H9 (cell line): ENCODE measurements at regions not wholly inside any gene's neighbourhood (a gene's known extent, or its start where the extent isn't known, plus 50 kb on each side); places are given as distances from the start of the nearest gene placed in this dataset.

Experiments
- DNase-seq: peaks from one replicate; pipeline ENCODE4 v3.0.0-alpha.2; 2017
- H2AFZ ChIP-seq: one replicate; pipeline ENCODE4 v1.6.1; 2013; ENCODE audit warnings: mild to moderate bottlenecking, low read length, control low read depth, moderate library complexity
- H2AK5ac ChIP-seq: 2 replicates; pipeline ENCODE4 v1.6.1; 2013; ENCODE audit warnings: low read length, control low read depth, mixed read lengths; ENCODE audit not compliant: insufficient read length
- H2BK120ac ChIP-seq: one replicate; pipeline ENCODE4 v1.6.1; 2013; ENCODE audit warnings: low read depth, mild to moderate bottlenecking, low read length, control low read depth, inconsistent platforms; ENCODE audit not compliant: poor library complexity, severe bottlenecking
- H2BK12ac ChIP-seq: 2 replicates; pipeline ENCODE4 v1.6.1; 2013; ENCODE audit warnings: low read length, control low read depth, mixed read lengths, low read depth; ENCODE audit not compliant: insufficient read length
- H2BK15ac ChIP-seq: 2 replicates; pipeline ENCODE4 v1.6.1; 2013; ENCODE audit warnings: low read depth, low read length, control low read depth
- H2BK20ac ChIP-seq: one replicate; pipeline ENCODE4 v1.6.1; 2013; ENCODE audit warnings: low read depth, mild to moderate bottlenecking, low read length, control low read depth, inconsistent platforms; ENCODE audit not compliant: poor library complexity, severe bottlenecking
- H2BK5ac ChIP-seq: 2 replicates; pipeline ENCODE4 v1.6.1; 2013; ENCODE audit warnings: low read length, control low read depth, mixed read lengths; ENCODE audit not compliant: insufficient read length
- H3K14ac ChIP-seq: 2 replicates; pipeline ENCODE4 v1.6.1; 2013; ENCODE audit warnings: low read length, control low read depth; ENCODE audit not compliant: insufficient read depth
- H3K18ac ChIP-seq: 2 replicates; pipeline ENCODE4 v1.6.1; 2013; ENCODE audit warnings: low read depth, mild to moderate bottlenecking, mixed read lengths, low read length, control low read depth; ENCODE audit not compliant: insufficient read length
- H3K23ac ChIP-seq: 2 replicates; pipeline ENCODE4 v1.6.1; 2013; ENCODE audit warnings: low read length, control low read depth, mixed read lengths, low read depth; ENCODE audit not compliant: insufficient read length
- H3K23me2 ChIP-seq: 2 replicates; pipeline ENCODE4 v1.6.1; 2013; ENCODE audit warnings: low read depth, mild to moderate bottlenecking, mixed read lengths, low read length, control low read depth; ENCODE audit not compliant: insufficient read length, poor library complexity, severe bottlenecking
- H3K27ac ChIP-seq: 2 replicates; pipeline ENCODE4 v1.5.1; 2013; ENCODE audit warnings: low read length, control low read depth, mixed read lengths, low read depth; ENCODE audit not compliant: insufficient read length
- H3K27me3 ChIP-seq: 2 replicates; pipeline ENCODE4 v1.6.1; 2013; ENCODE audit warnings: low read length, control low read depth, inconsistent platforms; ENCODE audit not compliant: insufficient read depth
- H3K4ac ChIP-seq: 2 replicates; pipeline ENCODE4 v1.6.1; 2013; ENCODE audit warnings: low read depth, mild to moderate bottlenecking, control low read depth, inconsistent platforms, low read length, moderate library complexity
- H3K4me1 ChIP-seq: 2 replicates; pipeline ENCODE4 v1.6.1; 2013; ENCODE audit warnings: low read length, control low read depth, inconsistent platforms; ENCODE audit not compliant: insufficient read depth
- H3K4me2 ChIP-seq: 2 replicates; pipeline ENCODE4 v1.6.1; 2013; ENCODE audit warnings: low read length, control low read depth, mixed read lengths; ENCODE audit not compliant: insufficient read length, insufficient read depth
- H3K56ac ChIP-seq: 2 replicates; pipeline ENCODE4 v1.6.1; 2013; ENCODE audit warnings: low read depth, mild to moderate bottlenecking, mixed read lengths, low read length, control low read depth; ENCODE audit not compliant: insufficient read length
- H3K79me1 ChIP-seq: 2 replicates; pipeline ENCODE4 v1.6.1; 2013; ENCODE audit warnings: low read depth, mild to moderate bottlenecking, moderate library complexity, low read length, control low read depth, inconsistent platforms; ENCODE audit not compliant: insufficient read depth, poor library complexity, severe bottlenecking
- H3K79me2 ChIP-seq: 2 replicates; pipeline ENCODE4 v1.6.1; 2013; ENCODE audit warnings: low read length, control low read depth, inconsistent platforms; ENCODE audit not compliant: insufficient read depth
- H3K9ac ChIP-seq: 2 replicates; pipeline ENCODE4 v1.6.1; 2013; ENCODE audit warnings: low read length, control low read depth, mixed read lengths; ENCODE audit not compliant: insufficient read length; ENCODE audit errors: extremely low read depth
- H3K9me3 ChIP-seq: one replicate; pipeline ENCODE4 v1.6.1; 2013; ENCODE audit warnings: low read depth, low read length, inconsistent platforms; ENCODE audit not compliant: control insufficient read depth
- H3T11ph ChIP-seq: one replicate; pipeline ENCODE4 v1.6.1; 2013; ENCODE audit warnings: mild to moderate bottlenecking, low read length, control low read depth, inconsistent platforms
- H4K20me1 ChIP-seq: one replicate; pipeline ENCODE4 v1.6.1; 2013; ENCODE audit not compliant: control insufficient read depth, insufficient read length, insufficient read depth
- H4K5ac ChIP-seq: 2 replicates; pipeline ENCODE4 v1.6.1; 2013; ENCODE audit warnings: low read depth, mild to moderate bottlenecking, mixed read lengths, low read length, control low read depth; ENCODE audit not compliant: insufficient read length
- H4K8ac ChIP-seq: replicated peaks from 2 replicates; pipeline ENCODE4 v1.6.1; 2013; ENCODE audit warnings: low read length, control low read depth, mixed read lengths, low read depth; ENCODE audit not compliant: insufficient read length
- H4K91ac ChIP-seq: 2 replicates; pipeline ENCODE4 v1.6.1; 2013; ENCODE audit warnings: low read depth, mild to moderate bottlenecking, moderate library complexity, mixed read lengths, low read length, control low read depth; ENCODE audit not compliant: insufficient read length
- H3K27ac Mint-ChIP-seq, 3 experiments: 2 replicates in 2 of 3; 3 replicates in 1 of 3; pipeline ENCODE4 v1.8.0; 2020 to 2021; ENCODE audit warnings: mixed read lengths in 3 of 3, mild to moderate bottlenecking in 1 of 3, moderate library complexity in 1 of 3
- H3K27me3 Mint-ChIP-seq: 2 replicates; pipeline ENCODE4 v1.8.0; 2021; ENCODE audit warnings: low read depth, mild to moderate bottlenecking, moderate library complexity, mixed read lengths
- H3K36me3 Mint-ChIP-seq, 3 experiments: 2 replicates in 2 of 3; 3 replicates in 1 of 3; pipeline ENCODE4 v1.8.0; 2020 to 2021; ENCODE audit warnings: low read depth in 3 of 3, mixed read lengths in 3 of 3; ENCODE audit not compliant: insufficient read depth in 1 of 3
- H3K4me1 Mint-ChIP-seq, 2 experiments: 2 replicates each; pipeline ENCODE4 v1.8.0; 2020; ENCODE audit warnings: mixed read lengths in 2 of 2
- H3K4me3 Mint-ChIP-seq, 2 experiments: 2 replicates in 1 of 2; 3 replicates in 1 of 2; pipeline ENCODE4 v1.8.0; 2020 to 2021; ENCODE audit warnings: mild to moderate bottlenecking in 2 of 2, mixed read lengths in 2 of 2, moderate library complexity in 1 of 2
- H3K9me3 Mint-ChIP-seq, 2 experiments: 2 replicates in 1 of 2; 3 replicates in 1 of 2; pipeline ENCODE4 v1.8.0; 2020; ENCODE audit warnings: mild to moderate bottlenecking in 2 of 2, mixed read lengths in 2 of 2, moderate library complexity in 1 of 2
- WGBS: extraction: QIAGEN DNeasy Blood & Tissue Kit; methylation state at CpG from one replicate; pipeline ENCODE4 v1.1.7; 2013; ENCODE audit warnings: missing lambda C conversion rate, low lambda C conversion rate, mixed read lengths; ENCODE audit not compliant: insufficient read length; ENCODE audit errors: extremely low coverage; 5-methylcytosine and 5-hydroxymethylcytosine counted together
- TF ChIP-seq, protein P1 (sequence below): fragments of 200-600 bp; sonication (generic); conservative IDR thresholded peaks from 3 replicates; pipeline ENCODE4 v1.8.0; 2021; ENCODE audit warnings: antibody characterized with exemption, mild to moderate bottlenecking

DNA sequence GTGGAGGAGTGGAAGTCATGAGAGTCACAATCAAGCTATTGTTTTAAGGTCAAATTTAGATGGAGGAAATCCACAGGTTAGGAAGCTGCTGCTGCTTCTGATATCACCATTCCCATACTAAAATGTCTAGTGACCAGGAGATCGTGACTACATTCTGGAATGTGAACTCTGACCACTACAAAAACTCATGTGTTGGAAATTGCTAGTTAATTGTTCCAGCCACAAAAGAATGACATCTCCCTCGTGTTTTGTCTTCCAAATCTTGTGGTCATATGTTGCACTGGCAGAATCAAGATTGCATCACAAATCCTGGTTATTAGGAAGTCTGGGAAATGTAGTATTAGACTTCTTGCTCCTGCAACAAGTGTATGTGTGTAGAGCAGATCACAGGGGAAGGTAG is 441.9 kb downstream of the CD109 start:
- H3K9ac ChIP-seq, result no peak overlapping the region
- no peak overlapping the region for H2BK20ac ChIP-seq
- WGBS, result no CpG with 5 or more reads among the region's 2 CpGs
- H3K79me2 ChIP-seq, result no peaks in the 10 kb centered on the region
- H2BK15ac ChIP-seq, result no peak overlapping the region
- H4K8ac ChIP-seq, result no peak overlapping the region
- no peaks in the 10 kb centered on the region for H3K79me1 ChIP-seq
- H3K9me3 ChIP-seq, result no peaks in the 10 kb centered on the region
- Mint-ChIP-seq H3K9me3 (peaks cover 6 to 8% of the 10 kb centered on the region in 2 experiments; a peak in 3 of 5 replicates), H3K36me3 (no peaks in the 10 kb centered on the region), H3K4me1 (no peaks in the 10 kb centered on the region), H3K27ac (no peak overlapping the region), H3K4me3 (no peak overlapping the region), H3K27me3 (no peaks in the 10 kb centered on the region; the same call in 1 of the 2 replicates)
- H3K4me2 ChIP-seq, result no peak overlapping the region
- H2AFZ ChIP-seq, result no peak overlapping the region
- no peaks in the 10 kb centered on the region for H3K23me2 ChIP-seq
- TF ChIP-seq, protein P1, sequence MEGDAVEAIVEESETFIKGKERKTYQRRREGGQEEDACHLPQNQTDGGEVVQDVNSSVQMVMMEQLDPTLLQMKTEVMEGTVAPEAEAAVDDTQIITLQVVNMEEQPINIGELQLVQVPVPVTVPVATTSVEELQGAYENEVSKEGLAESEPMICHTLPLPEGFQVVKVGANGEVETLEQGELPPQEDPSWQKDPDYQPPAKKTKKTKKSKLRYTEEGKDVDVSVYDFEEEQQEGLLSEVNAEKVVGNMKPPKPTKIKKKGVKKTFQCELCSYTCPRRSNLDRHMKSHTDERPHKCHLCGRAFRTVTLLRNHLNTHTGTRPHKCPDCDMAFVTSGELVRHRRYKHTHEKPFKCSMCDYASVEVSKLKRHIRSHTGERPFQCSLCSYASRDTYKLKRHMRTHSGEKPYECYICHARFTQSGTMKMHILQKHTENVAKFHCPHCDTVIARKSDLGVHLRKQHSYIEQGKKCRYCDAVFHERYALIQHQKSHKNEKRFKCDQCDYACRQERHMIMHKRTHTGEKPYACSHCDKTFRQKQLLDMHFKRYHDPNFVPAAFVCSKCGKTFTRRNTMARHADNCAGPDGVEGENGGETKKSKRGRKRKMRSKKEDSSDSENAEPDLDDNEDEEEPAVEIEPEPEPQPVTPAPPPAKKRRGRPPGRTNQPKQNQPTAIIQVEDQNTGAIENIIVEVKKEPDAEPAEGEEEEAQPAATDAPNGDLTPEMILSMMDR, result no peak
- H3K14ac ChIP-seq, result no peak overlapping the region
- no peak overlapping the region for H2BK12ac ChIP-seq
- no peaks in the 10 kb centered on the region for H4K20me1 ChIP-seq
- H4K91ac ChIP-seq, result no peak overlapping the region
- no peak overlapping the region for H3K56ac ChIP-seq
- no peak for DNase-seq
- no peak overlapping the region for H2BK120ac ChIP-seq
- H2AK5ac ChIP-seq, result no peak overlapping the region
- no peak overlapping the region for H3K27ac ChIP-seq
- no peaks in the 10 kb centered on the region for H3K4me1 ChIP-seq
- H3T11ph ChIP-seq, result no peak overlapping the region
- no peaks in the 10 kb centered on the region for H3K27me3 ChIP-seq
- no peak overlapping the region for H3K23ac ChIP-seq
- H4K5ac ChIP-seq, result no peak overlapping the region
- H3K4ac ChIP-seq, result no peak overlapping the region
- H2BK5ac ChIP-seq, result no peak overlapping the region
- H3K18ac ChIP-seq, result no peak overlapping the region
